ENCODE measurements at regions not wholly inside any gene's neighbourhood (a gene's known extent, or its start where the extent isn't known, plus 50 kb on each side); places are given as distances from the start of the nearest gene placed in this dataset.

DNA sequence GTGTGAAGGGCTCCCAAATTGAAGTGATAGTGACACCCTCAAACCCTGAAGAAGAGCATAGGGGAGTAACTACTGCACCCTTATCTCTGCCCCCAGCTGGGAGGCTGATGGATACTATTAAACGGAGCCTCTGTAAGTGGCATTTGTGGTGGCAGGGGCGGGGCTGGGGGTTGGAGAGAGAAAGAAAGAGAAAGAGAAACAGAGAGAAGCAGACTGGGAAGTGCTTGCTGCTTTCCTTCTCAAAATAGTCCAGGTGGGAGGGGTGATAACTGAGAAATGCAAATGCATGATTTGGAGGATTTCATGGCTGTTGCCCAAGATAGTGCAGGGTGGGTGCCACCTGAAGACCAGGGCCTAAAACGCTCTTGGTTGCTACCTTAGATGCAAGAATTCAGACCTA lies 253.5 kb upstream of the GATB start (continued):
- TF ChIP-seq IKZF1 (conservative IDR thresholded peaks at IDR 0.05) (0 out of 2 replicates have a peak, but pooled peaks have one; percentile 31), NFXL1 (IDR thresholded peaks at IDR 0.05; ENCODE audit: borderline replicate concordance) (no peak), SP1 (IDR thresholded peaks at IDR 0.05; ENCODE audit: low read depth, low read length) (peak; percentile 15), SPI1 (IDR thresholded peaks at IDR 0.05; ENCODE audit: borderline replicate concordance, insufficient read depth, low read depth, low read length) (peak; percentile 13; the same call in 1 of the 2 replicates), POU2F2 (IDR thresholded peaks at IDR 0.05; ENCODE audit: borderline replicate concordance, low read depth, low read length) (peak; percentile 91; the same call in 2 of the 3 replicates), ETV6 (conservative IDR thresholded peaks at IDR 0.05 in 1 of 2, IDR thresholded peaks at IDR 0.05 in 1 of 2; ENCODE audit: borderline replicate concordance in 1 of 2, low read depth in 1 of 2) (no peak), ASH2L (IDR thresholded peaks at IDR 0.05; ENCODE audit: borderline replicate concordance, low read depth) (no peak), IKZF2 (IDR thresholded peaks at IDR 0.05) (peak; percentile 21 to 42; a peak in 1 of 4 replicates), RUNX3 (IDR thresholded peaks at IDR 0.05; ENCODE audit: low read length) (peak; percentile 49), KDM1A (IDR thresholded peaks at IDR 0.05; ENCODE audit: borderline replicate concordance) (no peak)
- TF ChIP-seq, protein P1, sequence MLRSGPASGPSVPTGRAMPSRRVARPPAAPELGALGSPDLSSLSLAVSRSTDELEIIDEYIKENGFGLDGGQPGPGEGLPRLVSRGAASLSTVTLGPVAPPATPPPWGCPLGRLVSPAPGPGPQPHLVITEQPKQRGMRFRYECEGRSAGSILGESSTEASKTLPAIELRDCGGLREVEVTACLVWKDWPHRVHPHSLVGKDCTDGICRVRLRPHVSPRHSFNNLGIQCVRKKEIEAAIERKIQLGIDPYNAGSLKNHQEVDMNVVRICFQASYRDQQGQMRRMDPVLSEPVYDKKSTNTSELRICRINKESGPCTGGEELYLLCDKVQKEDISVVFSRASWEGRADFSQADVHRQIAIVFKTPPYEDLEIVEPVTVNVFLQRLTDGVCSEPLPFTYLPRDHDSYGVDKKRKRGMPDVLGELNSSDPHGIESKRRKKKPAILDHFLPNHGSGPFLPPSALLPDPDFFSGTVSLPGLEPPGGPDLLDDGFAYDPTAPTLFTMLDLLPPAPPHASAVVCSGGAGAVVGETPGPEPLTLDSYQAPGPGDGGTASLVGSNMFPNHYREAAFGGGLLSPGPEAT (IDR thresholded peaks at IDR 0.05; ENCODE audit: low read depth), result no peak

DNA sequence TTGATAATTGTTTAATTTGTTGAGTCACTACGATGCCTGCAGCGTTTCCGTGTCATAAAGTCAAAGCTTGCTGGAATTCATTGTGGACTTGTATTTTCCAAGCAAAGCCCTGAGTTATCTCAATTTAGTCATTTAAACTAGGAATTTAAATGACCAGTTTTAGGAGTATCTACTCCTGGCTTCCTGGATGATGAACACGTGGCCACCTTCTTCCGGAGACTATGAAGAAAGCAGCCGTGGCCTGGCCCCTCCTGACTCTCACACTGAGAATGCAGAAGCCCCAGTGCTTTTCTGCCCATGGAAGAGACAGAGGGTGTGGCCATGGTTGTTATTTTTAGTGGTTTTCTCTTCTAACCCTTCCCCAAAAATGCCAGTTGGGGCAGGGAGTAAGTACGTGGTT lies 250.7 kb upstream of the GATB start:
- Histone ChIP-seq H3K4me3 (no peak overlapping the region), H2AFZ (ENCODE audit: control insufficient read depth, low read depth, low read length) (no peak overlapping the region), H3K9me3 (replicated peaks; ENCODE audit: control insufficient read depth, insufficient read depth, low read length) (peaks cover 3% of the 10 kb centered on the region; the same call in 2 of the 3 replicates), H3K27ac (ENCODE audit: control insufficient read depth, insufficient read depth) (no peak overlapping the region), H4K20me1 (ENCODE audit: control insufficient read depth, insufficient read depth) (no peaks in the 10 kb centered on the region), H3K9ac (ENCODE audit: control insufficient read depth, insufficient read depth, low read length) (no peak overlapping the region), H3K4me1 (ENCODE audit: control insufficient read depth, insufficient read depth, low read length) (peaks cover 13% of the 10 kb centered on the region), H3K27me3 (replicated peaks in 1 of 2; ENCODE audit: control insufficient read depth in 2 of 2, insufficient read depth in 2 of 2, low read length in 1 of 2) (no peaks in the 10 kb centered on the region), H3K4me2 (ENCODE audit: control insufficient read depth, insufficient read depth) (no peak overlapping the region), H3K36me3 (ENCODE audit: control insufficient read depth in 2 of 2, insufficient read depth in 2 of 2, low read length in 1 of 2) (no peaks in the 10 kb centered on the region), H3K79me2 (ENCODE audit: control insufficient read depth, insufficient read depth, low read length) (no peaks in the 10 kb centered on the region)
- SMC1A ChIA-PET (ENCODE audit: uncharacterized antibody, unreplicated experiment), result no interaction called here
- RAD21 ChIA-PET (ENCODE audit: unreplicated experiment), result no interaction called here
- DNase-seq (ENCODE audit: low read depth, low spot score) (no peak), ATAC-seq (no peak), FAIRE-seq (no peak)
- CTCF ChIA-PET, result no interaction called here
- WGBS (ENCODE audit: insufficient coverage, insufficient replicate concordance, low lambda C conversion rate, missing lambda C conversion rate), result 57% methylated on average over 7 of the region's 7 CpGs
- BruUV-seq (replicated peaks), result no TSS peak
- TF ChIP-seq, protein P2, sequence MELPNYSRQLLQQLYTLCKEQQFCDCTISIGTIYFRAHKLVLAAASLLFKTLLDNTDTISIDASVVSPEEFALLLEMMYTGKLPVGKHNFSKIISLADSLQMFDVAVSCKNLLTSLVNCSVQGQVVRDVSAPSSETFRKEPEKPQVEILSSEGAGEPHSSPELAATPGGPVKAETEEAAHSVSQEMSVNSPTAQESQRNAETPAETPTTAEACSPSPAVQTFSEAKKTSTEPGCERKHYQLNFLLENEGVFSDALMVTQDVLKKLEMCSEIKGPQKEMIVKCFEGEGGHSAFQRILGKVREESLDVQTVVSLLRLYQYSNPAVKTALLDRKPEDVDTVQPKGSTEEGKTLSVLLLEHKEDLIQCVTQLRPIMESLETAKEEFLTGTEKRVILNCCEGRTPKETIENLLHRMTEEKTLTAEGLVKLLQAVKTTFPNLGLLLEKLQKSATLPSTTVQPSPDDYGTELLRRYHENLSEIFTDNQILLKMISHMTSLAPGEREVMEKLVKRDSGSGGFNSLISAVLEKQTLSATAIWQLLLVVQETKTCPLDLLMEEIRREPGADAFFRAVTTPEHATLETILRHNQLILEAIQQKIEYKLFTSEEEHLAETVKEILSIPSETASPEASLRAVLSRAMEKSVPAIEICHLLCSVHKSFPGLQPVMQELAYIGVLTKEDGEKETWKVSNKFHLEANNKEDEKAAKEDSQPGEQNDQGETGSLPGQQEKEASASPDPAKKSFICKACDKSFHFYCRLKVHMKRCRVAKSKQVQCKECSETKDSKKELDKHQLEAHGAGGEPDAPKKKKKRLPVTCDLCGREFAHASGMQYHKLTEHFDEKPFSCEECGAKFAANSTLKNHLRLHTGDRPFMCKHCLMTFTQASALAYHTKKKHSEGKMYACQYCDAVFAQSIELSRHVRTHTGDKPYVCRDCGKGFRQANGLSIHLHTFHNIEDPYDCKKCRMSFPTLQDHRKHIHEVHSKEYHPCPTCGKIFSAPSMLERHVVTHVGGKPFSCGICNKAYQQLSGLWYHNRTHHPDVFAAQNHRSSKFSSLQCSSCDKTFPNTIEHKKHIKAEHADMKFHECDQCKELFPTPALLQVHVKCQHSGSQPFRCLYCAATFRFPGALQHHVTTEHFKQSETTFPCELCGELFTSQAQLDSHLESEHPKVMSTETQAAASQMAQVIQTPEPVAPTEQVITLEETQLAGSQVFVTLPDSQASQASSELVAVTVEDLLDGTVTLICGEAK (IDR thresholded peaks at IDR 0.05; ENCODE audit: borderline replicate concordance), result no peak
- no peak for TF ChIP-seq CHD1 (IDR thresholded peaks at IDR 0.05; ENCODE audit: low read depth, low read length)
- no peak for TF ChIP-seq CHD2 (IDR thresholded peaks at IDR 0.05; ENCODE audit: borderline replicate concordance, low read depth, low read length)
- TF ChIP-seq CREM (IDR thresholded peaks at IDR 0.05; ENCODE audit: low read depth), result no peak
- no peak for TF ChIP-seq SREBF2 (IDR thresholded peaks at IDR 0.05; ENCODE audit: low read length)
- TF ChIP-seq, protein P1 (IDR thresholded peaks at IDR 0.05; ENCODE audit: low read depth), result no peak
- no peak for TF ChIP-seq SMC3 (IDR thresholded peaks at IDR 0.05; ENCODE audit: borderline replicate concordance, low read length)
- intact Hi-C loops (cut with micrococcal nuclease; ENCODE audit: unreplicated experiment), result no loop called here
- in situ Hi-C loops (cut with MboI), result no loop called here
- POLR2A ChIA-PET, result no interaction called here

Measured in GM12878 (cell line).